ENCODE measurements at regions not wholly inside any gene's neighbourhood (a gene's known extent, or its start where the extent isn't known, plus 50 kb on each side); places are given as distances from the start of the nearest gene placed in this dataset.

DNA sequence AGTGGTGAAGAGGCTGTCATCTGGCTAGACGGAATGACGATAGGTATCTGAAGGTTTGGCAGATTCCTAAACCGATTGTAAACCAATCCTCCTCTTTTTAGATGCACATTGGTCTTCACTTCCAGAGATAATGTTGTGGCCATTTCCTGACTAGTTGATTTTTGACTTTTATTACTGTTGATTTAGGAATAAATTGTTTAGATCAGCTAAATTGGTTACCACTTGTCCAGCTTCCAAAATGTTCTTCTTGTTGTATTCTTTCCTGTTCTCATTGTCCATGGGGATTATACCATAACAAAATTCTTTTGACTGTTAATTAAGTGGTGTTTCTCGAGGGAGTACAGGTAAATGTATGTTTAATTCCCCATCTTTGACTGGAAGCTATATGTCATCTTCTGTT lies 119.7 kb downstream of the MACROH2A1 start:
- no peak overlapping the region for H3K4me3 ChIP-seq (ENCODE audit: control insufficient read depth, low read depth, low read length)
- no peak for DNase-seq (ENCODE audit: low read depth)
- TF ChIP-seq, protein P1, sequence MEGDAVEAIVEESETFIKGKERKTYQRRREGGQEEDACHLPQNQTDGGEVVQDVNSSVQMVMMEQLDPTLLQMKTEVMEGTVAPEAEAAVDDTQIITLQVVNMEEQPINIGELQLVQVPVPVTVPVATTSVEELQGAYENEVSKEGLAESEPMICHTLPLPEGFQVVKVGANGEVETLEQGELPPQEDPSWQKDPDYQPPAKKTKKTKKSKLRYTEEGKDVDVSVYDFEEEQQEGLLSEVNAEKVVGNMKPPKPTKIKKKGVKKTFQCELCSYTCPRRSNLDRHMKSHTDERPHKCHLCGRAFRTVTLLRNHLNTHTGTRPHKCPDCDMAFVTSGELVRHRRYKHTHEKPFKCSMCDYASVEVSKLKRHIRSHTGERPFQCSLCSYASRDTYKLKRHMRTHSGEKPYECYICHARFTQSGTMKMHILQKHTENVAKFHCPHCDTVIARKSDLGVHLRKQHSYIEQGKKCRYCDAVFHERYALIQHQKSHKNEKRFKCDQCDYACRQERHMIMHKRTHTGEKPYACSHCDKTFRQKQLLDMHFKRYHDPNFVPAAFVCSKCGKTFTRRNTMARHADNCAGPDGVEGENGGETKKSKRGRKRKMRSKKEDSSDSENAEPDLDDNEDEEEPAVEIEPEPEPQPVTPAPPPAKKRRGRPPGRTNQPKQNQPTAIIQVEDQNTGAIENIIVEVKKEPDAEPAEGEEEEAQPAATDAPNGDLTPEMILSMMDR (IDR thresholded peaks at IDR 0.05; ENCODE audit: control insufficient read depth, insufficient read depth, low read depth, low read length, missing control alignments) = no peak

DNA sequence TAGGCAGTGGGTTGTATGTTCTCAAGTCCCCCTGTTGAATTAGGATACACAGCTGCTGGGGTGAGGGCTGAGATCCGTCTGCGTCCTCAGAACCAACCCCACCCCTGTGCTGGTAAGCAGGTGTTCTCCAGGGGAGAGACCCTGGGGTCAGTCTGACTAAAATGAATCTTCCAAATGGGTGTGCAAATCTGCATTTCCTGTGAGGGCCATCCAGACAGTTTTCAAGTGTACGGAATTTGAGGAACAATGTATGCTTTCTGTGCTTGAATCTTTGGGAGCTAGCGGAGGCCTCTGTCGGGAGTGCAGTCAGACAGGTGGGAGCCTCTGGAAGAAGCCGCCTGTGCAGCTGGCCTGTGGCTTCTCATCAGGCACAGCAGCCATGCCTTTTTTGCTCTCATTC lies 122.9 kb downstream of the MACROH2A1 start:
- no peak for DNase-seq (ENCODE audit: low read depth)
- TF ChIP-seq, protein P1 (IDR thresholded peaks at IDR 0.05; ENCODE audit: control insufficient read depth, insufficient read depth, low read depth, low read length, missing control alignments) = no peak
- no peak overlapping the region for H3K4me3 ChIP-seq (ENCODE audit: control insufficient read depth, low read depth, low read length)

DNA sequence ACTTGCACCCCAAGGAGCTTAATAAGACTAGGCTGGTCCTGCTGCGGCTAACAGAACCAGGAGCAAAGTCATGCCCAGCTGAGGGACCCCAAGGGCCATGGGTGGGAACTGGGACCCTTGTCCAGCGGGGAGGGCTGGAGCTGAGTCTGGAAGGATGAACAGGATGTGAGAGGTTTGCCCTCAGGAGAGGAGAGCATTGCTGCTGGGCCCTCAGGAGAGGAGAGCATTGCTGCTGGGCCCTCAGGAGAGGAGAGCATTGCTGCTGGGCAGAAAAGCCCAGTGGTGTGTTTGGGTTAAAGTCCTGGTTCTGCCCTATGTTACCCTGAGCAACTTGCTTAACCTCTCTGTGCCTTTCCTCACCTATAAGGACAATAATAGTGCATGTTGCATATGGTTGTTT lies 125.8 kb downstream of the MACROH2A1 start:
- no peak overlapping the region for H3K4me3 ChIP-seq (ENCODE audit: control insufficient read depth, low read depth, low read length)
- TF ChIP-seq, protein P1 (IDR thresholded peaks at IDR 0.05; ENCODE audit: control insufficient read depth, insufficient read depth, low read depth, low read length, missing control alignments) = no peak
- no peak for DNase-seq (ENCODE audit: low read depth)

DNA sequence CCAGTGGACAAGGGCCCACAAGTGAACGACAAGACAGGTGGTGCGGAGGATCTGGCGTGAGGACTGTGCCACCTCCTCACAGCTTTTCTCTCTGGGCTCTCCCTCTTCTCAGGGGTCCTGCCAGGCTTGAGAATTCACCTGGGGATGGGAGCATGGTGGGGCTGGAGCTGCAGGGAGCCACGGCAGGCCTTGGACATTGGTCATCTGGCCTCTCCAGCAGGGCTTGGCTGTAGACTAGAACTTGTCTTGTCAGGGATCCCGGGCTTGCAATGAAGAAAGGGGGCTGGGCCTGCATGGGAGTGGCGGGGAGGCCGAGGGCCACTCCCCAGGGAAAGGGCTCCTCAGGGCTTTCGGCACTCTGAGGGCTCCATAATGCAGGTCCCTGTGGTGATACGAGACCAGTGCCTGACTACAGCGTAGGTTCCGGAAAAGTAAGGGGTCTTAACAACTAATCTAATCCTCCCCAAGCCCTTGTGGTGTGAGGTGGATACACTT lies 126.7 kb downstream of the MACROH2A1 start:
- H3K4me3 ChIP-seq (ENCODE audit: control insufficient read depth, low read depth, low read length) = no peak overlapping the region
- no peak for DNase-seq (ENCODE audit: low read depth)
- TF ChIP-seq, protein P1 (IDR thresholded peaks at IDR 0.05; ENCODE audit: control insufficient read depth, insufficient read depth, low read depth, low read length, missing control alignments) = no peak

DNA sequence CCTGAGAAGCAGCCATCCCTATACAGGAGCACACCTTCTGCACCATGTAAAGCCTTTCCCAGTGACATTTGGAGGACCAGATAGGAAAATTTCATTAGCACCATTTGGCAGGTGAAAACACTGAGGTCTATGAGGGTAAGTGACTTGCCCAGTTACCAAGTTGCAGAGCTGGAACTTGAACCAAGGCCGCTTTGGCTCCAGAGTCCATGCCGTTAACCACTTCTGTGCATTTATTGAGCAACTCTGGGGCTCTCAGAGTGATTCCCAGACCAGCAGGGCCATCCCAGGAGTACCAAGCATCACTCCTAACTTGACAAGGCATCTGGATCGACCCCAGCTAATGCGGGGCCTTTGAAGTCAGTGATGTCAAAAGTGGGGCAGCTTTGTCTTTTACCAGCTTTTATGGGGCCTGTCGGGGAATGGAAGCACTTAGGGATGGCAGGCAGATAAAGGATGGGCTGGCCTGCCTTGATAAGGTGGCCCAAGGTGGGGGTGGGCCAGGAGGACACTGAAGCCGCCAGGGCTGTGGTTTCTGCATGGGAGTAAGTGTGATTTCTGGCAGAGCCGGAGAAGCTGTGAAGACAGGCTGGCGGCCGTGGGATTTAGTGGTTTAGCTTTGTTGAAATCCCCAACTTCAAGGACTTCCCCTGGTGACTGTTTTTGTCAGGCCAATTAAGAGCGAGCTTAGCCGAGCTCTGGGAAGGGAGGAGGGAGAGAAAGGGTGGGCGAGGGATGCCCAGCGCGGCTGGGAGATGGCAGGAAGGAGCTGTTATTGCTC lies 127.3 kb downstream of the MACROH2A1 start:
- peak; percentile 45 for DNase-seq (ENCODE audit: low read depth)
- TF ChIP-seq, protein P1 (IDR thresholded peaks at IDR 0.05; ENCODE audit: control insufficient read depth, insufficient read depth, low read depth, low read length, missing control alignments) = no peak
- no peak overlapping the region for H3K4me3 ChIP-seq (ENCODE audit: control insufficient read depth, low read depth, low read length)

DNA sequence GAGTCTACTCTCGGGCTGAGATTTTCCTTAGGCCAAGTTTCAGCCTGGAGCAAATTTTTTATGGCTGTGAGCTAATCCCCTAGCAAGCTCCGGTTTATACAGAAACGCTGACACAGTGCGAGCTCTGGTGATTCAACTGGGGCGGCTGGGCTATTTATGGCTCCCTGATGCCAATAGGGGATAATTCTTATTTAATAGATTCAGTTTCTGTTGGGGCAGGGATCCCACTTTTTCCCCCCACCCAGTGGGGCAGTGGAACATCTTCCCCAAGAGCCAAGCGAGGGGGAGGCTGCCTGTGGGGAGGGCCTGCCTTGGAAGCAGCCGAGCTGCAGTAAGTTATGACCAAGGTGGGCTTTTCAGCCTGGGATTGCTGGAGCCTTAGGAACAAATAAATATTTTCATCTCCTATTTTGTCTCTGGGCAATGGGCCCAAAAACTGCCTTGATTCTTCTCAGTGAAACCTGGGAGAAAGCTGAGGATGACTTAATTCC lies 129.1 kb downstream of the MACROH2A1 start:
- peak; percentile 67 for DNase-seq (ENCODE audit: low read depth)
- no peak overlapping the region; the same call in 1 of the 2 replicates for H3K4me3 ChIP-seq (ENCODE audit: control insufficient read depth, low read depth, low read length)
- TF ChIP-seq, protein P1 (IDR thresholded peaks at IDR 0.05; ENCODE audit: control insufficient read depth, insufficient read depth, low read depth, low read length, missing control alignments) = no peak
